ENCODE measurements at regions not wholly inside any gene's neighbourhood (a gene's known extent, or its start where the extent isn't known, plus 50 kb on each side); places are given as distances from the start of the nearest gene placed in this dataset.

DNA sequence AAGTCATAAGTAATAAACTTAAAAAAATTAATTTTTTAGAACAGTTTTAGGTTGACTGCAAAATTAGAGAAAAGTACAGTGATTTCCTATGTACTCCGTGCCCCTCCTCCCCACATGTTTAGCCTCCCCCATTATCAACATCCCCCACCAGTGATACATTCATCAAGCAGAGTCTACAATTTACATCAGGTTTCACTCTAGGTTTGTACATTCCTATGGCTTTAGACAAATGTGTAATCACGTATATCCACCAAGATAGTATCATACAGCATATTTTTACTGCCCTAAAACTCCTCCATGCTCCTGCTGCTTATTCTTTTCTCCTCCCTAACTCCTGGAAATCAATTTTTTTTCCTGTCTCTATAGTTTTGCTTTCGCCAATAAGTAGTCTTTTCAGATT, 438.7 kb downstream of the LRFN5 start:
- no peak overlapping the region for H3K4me3 ChIP-seq (ENCODE audit: low read length)
- no peaks in the 10 kb centered on the region for H3K36me3 ChIP-seq (ENCODE audit: insufficient read depth, low read length)
- no peaks in the 10 kb centered on the region for H3K9me3 ChIP-seq (replicated peaks; ENCODE audit: low read length)
- H3K4me2 ChIP-seq (ENCODE audit: low read length), result no peak overlapping the region
- no peaks in the 10 kb centered on the region for H3K27me3 ChIP-seq (ENCODE audit: control insufficient read depth, insufficient read depth, low read length)
- H3K4me1 ChIP-seq (ENCODE audit: control insufficient read depth, insufficient read depth, low read length), result no peaks in the 10 kb centered on the region
- no peak overlapping the region for H3K9ac ChIP-seq (ENCODE audit: low read depth, low read length)

GRCh38 chr14:42028607-42029006, 421.9 kb downstream of the LRFN5 start:
- Histone ChIP-seq H3K4me1 (ENCODE audit: control insufficient read depth, insufficient read depth, low read length) (no peaks in the 10 kb centered on the region), H3K9me3 (replicated peaks; ENCODE audit: low read length) (no peaks in the 10 kb centered on the region), H3K36me3 (ENCODE audit: insufficient read depth, low read length) (no peaks in the 10 kb centered on the region), H3K4me2 (ENCODE audit: low read length) (no peak overlapping the region), H3K27me3 (ENCODE audit: control insufficient read depth, insufficient read depth, low read length) (no peaks in the 10 kb centered on the region), H3K9ac (ENCODE audit: low read depth, low read length) (no peak overlapping the region), H3K4me3 (ENCODE audit: low read length) (no peak overlapping the region)

DNA sequence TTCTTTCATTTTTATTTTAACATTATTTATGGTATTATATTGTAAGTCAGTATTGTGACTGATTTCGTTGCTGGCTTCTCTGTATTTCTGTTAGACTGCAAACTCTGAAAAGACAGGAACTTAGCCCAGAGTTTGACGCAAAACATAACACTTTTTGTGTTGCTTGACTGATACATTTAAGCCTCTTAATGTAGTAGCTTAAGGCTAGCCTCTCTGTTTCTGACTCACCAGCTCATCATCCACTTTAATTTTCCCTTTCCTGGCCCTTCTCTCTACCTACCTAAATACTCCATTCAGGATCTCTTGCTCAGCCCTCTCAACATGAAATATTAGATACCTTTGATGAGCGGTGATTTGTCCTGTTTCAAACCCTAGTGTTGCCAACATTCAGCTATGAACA, 420.6 kb downstream of the LRFN5 start:
- Histone ChIP-seq H3K9ac (ENCODE audit: low read depth, low read length) (no peak overlapping the region), H3K4me1 (ENCODE audit: control insufficient read depth, insufficient read depth, low read length) (no peaks in the 10 kb centered on the region), H3K27me3 (ENCODE audit: control insufficient read depth, insufficient read depth, low read length) (no peaks in the 10 kb centered on the region), H3K4me2 (ENCODE audit: low read length) (no peak overlapping the region), H3K9me3 (replicated peaks; ENCODE audit: low read length) (no peaks in the 10 kb centered on the region), H3K36me3 (ENCODE audit: insufficient read depth, low read length) (no peaks in the 10 kb centered on the region), H3K4me3 (ENCODE audit: low read length) (no peak overlapping the region)

DNA sequence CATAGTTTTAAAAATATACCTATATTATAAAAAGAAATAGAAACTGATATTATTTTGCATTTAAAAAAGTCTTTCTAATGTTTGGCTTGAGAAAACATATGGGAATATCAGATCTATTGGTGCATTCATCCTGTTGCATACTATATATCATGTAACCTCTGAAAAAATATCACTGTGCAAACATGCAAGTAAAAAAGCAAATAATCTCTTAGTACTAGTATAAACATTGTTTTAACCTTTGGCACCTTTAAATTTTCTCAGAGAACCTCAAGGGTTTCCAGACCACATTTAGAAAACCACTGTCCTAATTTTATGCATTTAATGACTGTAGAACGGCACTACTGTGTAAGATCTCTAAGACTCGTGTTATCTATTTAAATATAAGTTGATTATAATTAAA, 416.8 kb downstream of the LRFN5 start:
- Histone ChIP-seq H3K4me2 (ENCODE audit: low read length) (no peak overlapping the region), H3K4me1 (ENCODE audit: control insufficient read depth, insufficient read depth, low read length) (no peaks in the 10 kb centered on the region), H3K27me3 (ENCODE audit: control insufficient read depth, insufficient read depth, low read length) (no peaks in the 10 kb centered on the region), H3K9ac (ENCODE audit: low read depth, low read length) (no peak overlapping the region), H3K36me3 (ENCODE audit: insufficient read depth, low read length) (no peaks in the 10 kb centered on the region), H3K9me3 (replicated peaks; ENCODE audit: low read length) (no peaks in the 10 kb centered on the region), H3K4me3 (ENCODE audit: low read length) (no peak overlapping the region)

- Histone ChIP-seq H3K9me3 (replicated peaks; ENCODE audit: low read length) (no peaks in the 10 kb centered on the region), H3K4me1 (ENCODE audit: control insufficient read depth, insufficient read depth, low read length) (no peaks in the 10 kb centered on the region), H3K27me3 (ENCODE audit: control insufficient read depth, insufficient read depth, low read length) (no peaks in the 10 kb centered on the region), H3K4me2 (ENCODE audit: low read length) (no peak overlapping the region), H3K36me3 (ENCODE audit: insufficient read depth, low read length) (no peaks in the 10 kb centered on the region), H3K4me3 (ENCODE audit: low read length) (no peak overlapping the region), H3K9ac (ENCODE audit: low read depth, low read length) (no peak overlapping the region)
These were observed 407.6 kb downstream of the LRFN5 start for GRCh38 chr14:42014301-42014700.

DNA sequence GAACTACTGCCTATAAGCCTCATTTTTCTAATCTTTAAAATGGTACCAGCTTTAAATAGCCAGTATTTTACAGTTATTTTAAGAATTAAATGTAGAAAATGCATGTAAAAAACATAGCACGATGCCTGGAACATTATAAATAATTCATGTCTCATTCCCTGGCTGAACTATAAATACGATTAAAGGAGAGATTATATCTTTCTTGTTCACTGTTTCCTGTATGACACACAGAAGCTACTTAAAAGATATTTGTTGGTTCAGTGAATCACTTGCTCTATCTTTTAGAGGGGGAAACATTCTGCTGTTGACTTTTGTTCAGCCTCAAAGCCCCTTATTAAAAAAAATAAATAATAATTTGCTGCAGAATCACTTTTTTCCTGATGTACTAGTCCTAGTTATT, 406.9 kb downstream of the LRFN5 start:
- H3K4me1 ChIP-seq (ENCODE audit: control insufficient read depth, insufficient read depth, low read length), result no peaks in the 10 kb centered on the region
- H3K4me3 ChIP-seq (ENCODE audit: low read length), result no peak overlapping the region
- H3K9ac ChIP-seq (ENCODE audit: low read depth, low read length), result no peak overlapping the region
- no peaks in the 10 kb centered on the region for H3K9me3 ChIP-seq (replicated peaks; ENCODE audit: low read length)
- no peaks in the 10 kb centered on the region for H3K27me3 ChIP-seq (ENCODE audit: control insufficient read depth, insufficient read depth, low read length)
- H3K4me2 ChIP-seq (ENCODE audit: low read length), result no peak overlapping the region
- H3K36me3 ChIP-seq (ENCODE audit: insufficient read depth, low read length), result no peaks in the 10 kb centered on the region

GRCh38 chr14:42013153-42013552, 406.5 kb downstream of the LRFN5 start:
- H3K9ac ChIP-seq (ENCODE audit: low read depth, low read length), result no peak overlapping the region
- no peak overlapping the region for H3K4me2 ChIP-seq (ENCODE audit: low read length)

DNA sequence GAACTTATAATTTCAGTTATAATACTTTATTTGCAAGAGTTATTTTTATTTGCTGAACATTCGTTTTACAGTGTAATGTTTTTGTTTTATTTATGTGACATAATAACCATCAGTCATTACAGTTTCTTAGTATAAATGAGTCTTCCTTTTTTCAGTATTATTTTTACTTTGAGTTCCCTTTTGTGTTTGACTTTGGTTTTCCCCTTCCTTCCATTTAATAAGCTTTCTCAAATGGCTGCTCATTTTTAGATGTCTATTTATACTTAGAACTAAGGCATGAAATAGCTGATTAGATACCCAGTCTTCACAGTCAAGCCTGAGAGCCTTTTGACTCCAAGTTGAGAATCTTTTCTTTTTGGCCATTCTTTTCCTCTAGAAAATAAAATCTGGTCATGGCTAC, 404.5 kb downstream of the LRFN5 start:
- Histone ChIP-seq H3K9me3 (replicated peaks; ENCODE audit: low read length) (no peaks in the 10 kb centered on the region), H3K4me2 (ENCODE audit: low read length) (no peak overlapping the region), H3K9ac (ENCODE audit: low read depth, low read length) (no peak overlapping the region), H3K4me3 (ENCODE audit: low read length) (no peak overlapping the region), H3K27me3 (ENCODE audit: control insufficient read depth, insufficient read depth, low read length) (no peaks in the 10 kb centered on the region), H3K4me1 (ENCODE audit: control insufficient read depth, insufficient read depth, low read length) (no peaks in the 10 kb centered on the region), H3K36me3 (ENCODE audit: insufficient read depth, low read length) (no peaks in the 10 kb centered on the region)

More at GRCh38 chr14:42013153-42013552, 406.5 kb downstream of the LRFN5 start:
- H3K36me3 ChIP-seq (ENCODE audit: insufficient read depth, low read length), result no peaks in the 10 kb centered on the region
- H3K4me3 ChIP-seq (ENCODE audit: low read length), result no peak overlapping the region
- no peaks in the 10 kb centered on the region for H3K9me3 ChIP-seq (replicated peaks; ENCODE audit: low read length)
- H3K27me3 ChIP-seq (ENCODE audit: control insufficient read depth, insufficient read depth, low read length), result no peaks in the 10 kb centered on the region
- H3K4me1 ChIP-seq (ENCODE audit: control insufficient read depth, insufficient read depth, low read length), result no peaks in the 10 kb centered on the region

DNA sequence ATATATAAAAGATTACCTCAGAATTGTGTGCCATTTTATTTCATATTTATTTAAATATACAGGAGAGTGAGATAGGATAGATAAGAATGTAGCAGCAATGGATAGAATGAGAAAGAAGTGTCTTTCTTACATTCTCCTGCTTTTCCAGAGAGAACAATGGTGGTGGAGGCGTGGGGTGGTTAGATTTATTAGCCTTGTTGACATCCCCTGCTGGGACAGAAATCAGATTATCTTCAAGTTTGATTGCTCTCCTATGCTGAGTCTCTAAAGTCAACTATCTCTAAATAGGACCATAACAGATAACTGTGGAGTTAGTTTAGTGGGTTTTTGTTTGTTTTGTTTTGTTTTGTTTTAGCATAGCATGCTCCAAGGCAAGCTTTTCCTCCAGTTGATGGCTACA, 397.6 kb downstream of the LRFN5 start:
- Histone ChIP-seq H3K9ac (ENCODE audit: low read depth, low read length) (no peak overlapping the region), H3K27me3 (ENCODE audit: control insufficient read depth, insufficient read depth, low read length) (no peaks in the 10 kb centered on the region), H3K36me3 (ENCODE audit: insufficient read depth, low read length) (no peaks in the 10 kb centered on the region), H3K4me3 (ENCODE audit: low read length) (no peak overlapping the region), H3K4me2 (ENCODE audit: low read length) (no peak overlapping the region), H3K9me3 (replicated peaks; ENCODE audit: low read length) (no peaks in the 10 kb centered on the region), H3K4me1 (ENCODE audit: control insufficient read depth, insufficient read depth, low read length) (no peaks in the 10 kb centered on the region)

GRCh38 chr14:42002141-42002540, 395.5 kb downstream of the LRFN5 start:
- Histone ChIP-seq H3K4me3 (ENCODE audit: low read length) (no peak overlapping the region), H3K9me3 (replicated peaks; ENCODE audit: low read length) (no peaks in the 10 kb centered on the region), H3K4me1 (ENCODE audit: control insufficient read depth, insufficient read depth, low read length) (no peaks in the 10 kb centered on the region), H3K4me2 (ENCODE audit: low read length) (no peak overlapping the region), H3K27me3 (ENCODE audit: control insufficient read depth, insufficient read depth, low read length) (no peaks in the 10 kb centered on the region), H3K36me3 (ENCODE audit: insufficient read depth, low read length) (no peaks in the 10 kb centered on the region), H3K9ac (ENCODE audit: low read depth, low read length) (no peak overlapping the region)

GRCh38 chr14:42001431-42001830, 394.8 kb downstream of the LRFN5 start:
- no peaks in the 10 kb centered on the region for H3K9me3 ChIP-seq (replicated peaks; ENCODE audit: low read length)
- H3K36me3 ChIP-seq (ENCODE audit: insufficient read depth, low read length), result no peaks in the 10 kb centered on the region
- no peaks in the 10 kb centered on the region for H3K4me1 ChIP-seq (ENCODE audit: control insufficient read depth, insufficient read depth, low read length)
- H3K27me3 ChIP-seq (ENCODE audit: control insufficient read depth, insufficient read depth, low read length), result no peaks in the 10 kb centered on the region
- H3K4me2 ChIP-seq (ENCODE audit: low read length), result no peak overlapping the region
- no peak overlapping the region for H3K9ac ChIP-seq (ENCODE audit: low read depth, low read length)
- no peak overlapping the region for H3K4me3 ChIP-seq (ENCODE audit: low read length)

- Histone ChIP-seq H3K27me3 (ENCODE audit: control insufficient read depth, insufficient read depth, low read length) (no peaks in the 10 kb centered on the region), H3K4me3 (ENCODE audit: low read length) (no peak overlapping the region), H3K4me1 (ENCODE audit: control insufficient read depth, insufficient read depth, low read length) (no peaks in the 10 kb centered on the region), H3K9me3 (replicated peaks; ENCODE audit: low read length) (no peaks in the 10 kb centered on the region), H3K4me2 (ENCODE audit: low read length) (no peak overlapping the region), H3K36me3 (ENCODE audit: insufficient read depth, low read length) (no peaks in the 10 kb centered on the region), H3K9ac (ENCODE audit: low read depth, low read length) (no peak overlapping the region)
These were observed 393.8 kb downstream of the LRFN5 start for GRCh38 chr14:42000450-42000849.
